Smooth muscle cell (in vitro differentiated cells): ENCODE measurements at regions not wholly inside any gene's neighbourhood (a gene's known extent, or its start where the extent isn't known, plus 50 kb on each side); places are given as distances from the start of the nearest gene placed in this dataset.

Source experiments
- DNase-seq: peaks from one replicate; lab custom pipeline; 2025; ENCODE audit not compliant: unreplicated experiment; lab: John Stamatoyannopoulos, UW
- H2AFZ ChIP-seq: fragments of 200-600 bp; sonication (generic); 2 replicates; pipeline ENCODE4 v1.6.0; 2016; ENCODE audit warnings: antibody characterized with exemption, low read depth, mild to moderate bottlenecking
- H3F3A ChIP-seq: fragments of 200-600 bp; sonication (generic); 2 replicates; pipeline ENCODE4 v1.6.0; 2017; ENCODE audit warnings: antibody characterized with exemption, low read depth
- H3K27ac ChIP-seq: fragments of 200-600 bp; sonication (generic); 2 replicates; pipeline ENCODE4 v1.5.1; 2016; ENCODE audit warnings: low read depth, mild to moderate bottlenecking
- H3K27me3 ChIP-seq: fragments of 200-600 bp; sonication (generic); 2 replicates; pipeline ENCODE4 v1.6.1; 2016; ENCODE audit warnings: low read depth, mild to moderate bottlenecking
- H3K36me3 ChIP-seq: fragments of 200-600 bp; sonication (generic); 2 replicates; pipeline ENCODE4 v1.5.1; 2016; ENCODE audit warnings: low read depth
- H3K4me1 ChIP-seq: fragments of 200-600 bp; sonication (generic); 2 replicates; pipeline ENCODE4 v1.5.1; 2016; ENCODE audit warnings: low read depth
- H3K4me2 ChIP-seq: fragments of 200-600 bp; sonication (generic); 2 replicates; pipeline ENCODE4 v1.6.0; 2016; ENCODE audit warnings: mild to moderate bottlenecking
- H3K4me3 ChIP-seq: fragments of 200-600 bp; sonication (generic); 2 replicates; pipeline ENCODE4 v1.5.1; 2016; ENCODE audit warnings: mild to moderate bottlenecking
- H3K79me2 ChIP-seq: fragments of 200-600 bp; sonication (generic); 2 replicates; pipeline ENCODE4 v1.6.0; 2016; ENCODE audit warnings: low read depth, mild to moderate bottlenecking
- H3K9ac ChIP-seq: fragments of 200-600 bp; sonication (generic); 2 replicates; pipeline ENCODE4 v1.6.0; 2016; ENCODE audit warnings: low read depth
- H3K9me3 ChIP-seq: fragments of 200-600 bp; sonication (generic); replicated peaks from 2 replicates; pipeline ENCODE4 v1.5.1; 2016; ENCODE audit warnings: low read depth
- H4K20me1 ChIP-seq: fragments of 200-600 bp; sonication (generic); 2 replicates; pipeline ENCODE4 v1.6.0; 2016; ENCODE audit warnings: low read depth
- CTCF ChIP-seq: fragments of 200-600 bp; sonication (generic); IDR thresholded peaks from 2 replicates; pipeline ENCODE4 v1.5.1; 2017; ENCODE audit warnings: borderline replicate concordance, mild to moderate bottlenecking, antibody characterized with exemption; ENCODE audit not compliant: insufficient read depth, poor library complexity, severe bottlenecking
- WGBS: methylation state at CpG from one replicate; pipeline ENCODE4 v1.1.7; 2016; ENCODE audit warnings: low lambda C conversion rate; 5-methylcytosine and 5-hydroxymethylcytosine counted together

GRCh38 chr1:94345148-94345721, 73.0 kb upstream of the ABCD3 start:
- Histone ChIP-seq H3K27me3 (no peaks in the 10 kb centered on the region), H3K9ac (no peak overlapping the region), H3K9me3 (no peaks in the 10 kb centered on the region), H3K27ac (no peak overlapping the region), H3F3A (no peaks in the 10 kb centered on the region), H3K4me3 (no peak overlapping the region), H4K20me1 (no peaks in the 10 kb centered on the region), H3K36me3 (no peaks in the 10 kb centered on the region), H3K4me2 (no peak overlapping the region), H3K4me1 (no peaks in the 10 kb centered on the region), H2AFZ (no peak overlapping the region), H3K79me2 (no peaks in the 10 kb centered on the region)
- TF ChIP-seq CTCF = no peak
- no peak for DNase-seq
- whole genome bisulfite sequencing = 96% methylated on average over 4 of the region's 4 CpGs

GRCh38 chr1:94342416-94342815, 75.8 kb upstream of the ABCD3 start:
- no peak overlapping the region for H3K4me2 ChIP-seq
- H2AFZ ChIP-seq = no peak overlapping the region
- H3K4me1 ChIP-seq = no peaks in the 10 kb centered on the region
- H3K9ac ChIP-seq = no peak overlapping the region
- no peaks in the 10 kb centered on the region for H3K79me2 ChIP-seq
- no peaks in the 10 kb centered on the region for H3K9me3 ChIP-seq
- H4K20me1 ChIP-seq = no peaks in the 10 kb centered on the region
- no peaks in the 10 kb centered on the region for H3K27me3 ChIP-seq
- H3K36me3 ChIP-seq = no peaks in the 10 kb centered on the region
- no peak overlapping the region for H3K27ac ChIP-seq
- DNase-seq = no peak
- WGBS = 68% methylated on average over 3 of the region's 3 CpGs
- no peak for TF ChIP-seq CTCF
- no peaks in the 10 kb centered on the region for H3F3A ChIP-seq
- H3K4me3 ChIP-seq = no peak overlapping the region

GRCh38 chr1:94339206-94339927, 78.8 kb upstream of the ABCD3 start:
- 82% methylated on average over 8 of the region's 8 CpGs for WGBS

More at GRCh38 chr1:94339206-94339927, 78.8 kb upstream of the ABCD3 start:
- Histone ChIP-seq H4K20me1 (no peaks in the 10 kb centered on the region), H3F3A (peaks cover 4% of the 10 kb centered on the region), H2AFZ (no peak overlapping the region), H3K79me2 (no peaks in the 10 kb centered on the region), H3K4me3 (no peak overlapping the region), H3K36me3 (no peaks in the 10 kb centered on the region), H3K4me2 (no peak overlapping the region), H3K27me3 (no peaks in the 10 kb centered on the region), H3K4me1 (peaks cover 7% of the 10 kb centered on the region), H3K9me3 (no peaks in the 10 kb centered on the region), H3K9ac (no peak overlapping the region), H3K27ac (no peak overlapping the region)
- TF ChIP-seq CTCF = no peak
- no peak for DNase-seq
